DOHH2 (cell line): ENCODE measurements at regions not wholly inside any gene's neighbourhood (a gene's known extent, or its start where the extent isn't known, plus 50 kb on each side); places are given as distances from the start of the nearest gene placed in this dataset.

Experiments used
- H3F3A ChIP-seq: fragments of 200-600 bp; sonication (generic), shearing (Covaris generic); 2 replicates; pipeline ENCODE4 v1.6.0; 2016; ENCODE audit warnings: antibody characterized with exemption, mild to moderate bottlenecking; ENCODE audit not compliant: control insufficient read depth, insufficient read depth
- H3K27ac ChIP-seq: fragments of 200-600 bp; sonication (generic); 2 replicates; pipeline ENCODE4 v1.5.1; 2014; ENCODE audit warnings: low read depth, mild to moderate bottlenecking, low read length, moderate library complexity
- H3K27me3 ChIP-seq: fragments of 200-600 bp; sonication (generic); 2 replicates; pipeline ENCODE4 v1.6.1; 2014; ENCODE audit warnings: mild to moderate bottlenecking, low read length, mixed read lengths; ENCODE audit not compliant: control insufficient read depth
- H3K36me3 ChIP-seq: fragments of 200-600 bp; sonication (generic); 2 replicates; pipeline ENCODE4 v1.6.1; 2014; ENCODE audit warnings: mild to moderate bottlenecking, low read length, moderate library complexity, mixed read lengths; ENCODE audit not compliant: control insufficient read depth
- H3K4me1 ChIP-seq: fragments of 200-600 bp; sonication (generic); 2 replicates; pipeline ENCODE4 v1.6.1; 2014; ENCODE audit warnings: mild to moderate bottlenecking, low read length, mixed read lengths; ENCODE audit not compliant: control insufficient read depth
- H3K4me2 ChIP-seq: fragments of 200-600 bp; sonication (generic); 2 replicates; pipeline ENCODE4 v1.6.0; 2014; ENCODE audit warnings: mild to moderate bottlenecking, low read length, moderate library complexity
- H3K4me3 ChIP-seq: fragments of 200-600 bp; sonication (generic); 2 replicates; pipeline ENCODE4 v1.5.1; 2014; ENCODE audit warnings: mild to moderate bottlenecking, low read length, mixed read lengths
- H3K79me2 ChIP-seq: fragments of 200-600 bp; sonication (generic); 2 replicates; pipeline ENCODE4 v1.6.1; 2014; ENCODE audit warnings: mild to moderate bottlenecking, low read length, mixed read lengths; ENCODE audit not compliant: control insufficient read depth
- H3K9me2 ChIP-seq: fragments of 200-600 bp; sonication (generic); replicated peaks from 2 replicates; pipeline ENCODE4 v1.6.1; 2014; ENCODE audit warnings: mild to moderate bottlenecking, low read length, mixed read lengths; ENCODE audit not compliant: control insufficient read depth
- H3K9me3 ChIP-seq: fragments of 200-600 bp; sonication (generic); 2 replicates; pipeline ENCODE4 v1.6.1; 2014; ENCODE audit warnings: antibody characterized with exemption, low read length, mixed read lengths; ENCODE audit not compliant: control insufficient read depth, insufficient read depth
- H4K20me1 ChIP-seq: fragments of 200-600 bp; sonication (generic); 2 replicates; pipeline ENCODE4 v1.6.0; 2014; ENCODE audit warnings: low read depth, mild to moderate bottlenecking, antibody characterized with exemption, low read length, moderate library complexity; ENCODE audit not compliant: control insufficient read depth, insufficient read depth
- CTCF ChIP-seq: fragments of 200-600 bp; sonication (generic); IDR thresholded peaks from one replicate; pipeline ENCODE4 v1.5.1; 2014; ENCODE audit warnings: antibody characterized with exemption, mild to moderate bottlenecking, low read depth, low read length; ENCODE audit not compliant: poor library complexity, severe bottlenecking
- EZH2phosphoT487 ChIP-seq: fragments of 200-600 bp; sonication (generic); IDR thresholded peaks from 2 replicates; pipeline ENCODE4 v1.6.1; 2017; ENCODE audit warnings: borderline replicate concordance, mild to moderate bottlenecking, antibody characterized with exemption, low read length, moderate library complexity, mixed read lengths

- Histone ChIP-seq H3K27me3 (no peaks in the 10 kb centered on the region), H3K4me1 (no peaks in the 10 kb centered on the region), H3K9me2 (no peaks in the 10 kb centered on the region), H3K4me3 (no peak overlapping the region), H3K9me3 (no peaks in the 10 kb centered on the region), H3K79me2 (no peaks in the 10 kb centered on the region), H4K20me1 (no peaks in the 10 kb centered on the region), H3K27ac (no peak overlapping the region), H3K36me3 (no peaks in the 10 kb centered on the region), H3F3A (no peaks in the 10 kb centered on the region), H3K4me2 (no peak overlapping the region)
- TF ChIP-seq EZH2phosphoT487 (no peak), CTCF (no peak)
Observed at GRCh38 chr17:73850426-73850825, 206.2 kb upstream of the SDK2 start.

GRCh38 chr17:73851091-73851490 lies 206.8 kb upstream of the SDK2 start:
- Histone ChIP-seq H3K4me1 (no peaks in the 10 kb centered on the region), H3K27ac (no peak overlapping the region), H3F3A (no peaks in the 10 kb centered on the region), H3K9me2 (no peaks in the 10 kb centered on the region), H3K36me3 (no peaks in the 10 kb centered on the region), H3K79me2 (no peaks in the 10 kb centered on the region), H3K9me3 (no peaks in the 10 kb centered on the region), H3K27me3 (no peaks in the 10 kb centered on the region), H4K20me1 (no peaks in the 10 kb centered on the region), H3K4me2 (no peak overlapping the region), H3K4me3 (no peak overlapping the region)
- TF ChIP-seq CTCF (no peak), EZH2phosphoT487 (no peak)

- Histone ChIP-seq H3K4me1 (no peaks in the 10 kb centered on the region), H3K9me2 (no peaks in the 10 kb centered on the region), H3K4me3 (no peak overlapping the region), H4K20me1 (no peaks in the 10 kb centered on the region), H3K79me2 (no peaks in the 10 kb centered on the region), H3K27ac (no peak overlapping the region), H3K36me3 (no peaks in the 10 kb centered on the region), H3F3A (no peaks in the 10 kb centered on the region), H3K9me3 (no peaks in the 10 kb centered on the region), H3K4me2 (no peak overlapping the region), H3K27me3 (no peaks in the 10 kb centered on the region)
- TF ChIP-seq EZH2phosphoT487 = no peak
- no peak for TF ChIP-seq CTCF
Observed at GRCh38 chr17:73851921-73852320, 207.7 kb upstream of the SDK2 start.
